Stimulated activated CD4-positive, alpha-beta T cell treated with anti-CD3 and anti-CD28 coated beads, Interleukin-15, amount 100 ng/mL, for 48 hours (primary cell): ENCODE measurements at regions not wholly inside any gene's neighbourhood (a gene's known extent, or its start where the extent isn't known, plus 50 kb on each side); places are given as distances from the start of the nearest gene placed in this dataset.
"Not testable (repeated sequence)": the region's sequence is repeated elsewhere in the genome, so short reads cannot be mapped to it uniquely, and the experiment has no call there.

Source experiments
- DNase-seq, 2 donors: peaks; one replicate each; pipeline ENCODE4 v3.0.0-alpha.2; 2020; ENCODE audit warnings: low read depth in 2 of 2

- no peak for DNase-seq
Measured at GRCh38 chr1:234920136-234920842, 208.3 kb downstream of the TOMM20 start.

- DNase-seq: no peak
Measured at GRCh38 chr1:234918961-234919761, 209.5 kb downstream of the TOMM20 start.

GRCh38 chr1:234918181-234918841 is 210.3 kb downstream of the TOMM20 start:
- DNase-seq: no peak

GRCh38 chr1:234917495-234918180 is 211.0 kb downstream of the TOMM20 start:
- no peak for DNase-seq

GRCh38 chr1:234916840-234917239 is 211.8 kb downstream of the TOMM20 start:
- DNase-seq: no peak

DNA sequence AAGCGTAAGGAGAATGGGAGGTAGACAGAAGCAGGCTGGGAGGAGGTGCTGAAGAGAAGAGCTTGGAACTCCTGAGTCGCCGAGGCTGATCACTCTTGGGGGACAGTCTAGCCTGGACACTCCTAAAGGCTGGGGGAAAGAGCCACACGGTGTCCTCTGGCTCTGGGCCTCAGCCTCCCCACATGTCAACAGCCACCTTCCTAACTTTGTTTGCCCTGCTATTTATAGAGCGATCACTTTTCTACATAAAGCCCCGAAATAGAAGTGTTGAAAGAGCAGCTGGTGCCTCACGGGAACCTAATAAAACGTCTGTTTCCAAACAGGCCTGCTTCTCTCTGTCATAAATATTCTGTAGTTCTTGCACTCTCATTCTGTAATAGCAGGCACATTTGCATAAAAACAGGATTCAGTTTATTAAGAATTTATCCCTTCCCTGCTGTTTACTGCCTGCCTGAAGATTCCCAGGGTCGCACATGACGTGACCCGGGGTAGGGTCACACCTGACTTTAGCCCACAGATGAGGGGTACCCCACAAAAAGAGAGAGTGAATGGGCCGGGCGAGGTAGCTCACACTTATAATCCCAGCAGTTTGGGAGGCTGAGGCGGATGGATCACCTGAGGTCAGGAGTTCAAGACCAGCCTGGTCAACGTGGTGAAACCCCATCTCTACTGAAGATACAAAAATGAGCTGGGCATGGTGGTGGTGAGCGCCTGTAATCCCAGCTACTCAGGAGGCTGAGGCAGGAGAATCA is 212.5 kb downstream of the TOMM20 start:
- DNase-seq: no peak

DNA sequence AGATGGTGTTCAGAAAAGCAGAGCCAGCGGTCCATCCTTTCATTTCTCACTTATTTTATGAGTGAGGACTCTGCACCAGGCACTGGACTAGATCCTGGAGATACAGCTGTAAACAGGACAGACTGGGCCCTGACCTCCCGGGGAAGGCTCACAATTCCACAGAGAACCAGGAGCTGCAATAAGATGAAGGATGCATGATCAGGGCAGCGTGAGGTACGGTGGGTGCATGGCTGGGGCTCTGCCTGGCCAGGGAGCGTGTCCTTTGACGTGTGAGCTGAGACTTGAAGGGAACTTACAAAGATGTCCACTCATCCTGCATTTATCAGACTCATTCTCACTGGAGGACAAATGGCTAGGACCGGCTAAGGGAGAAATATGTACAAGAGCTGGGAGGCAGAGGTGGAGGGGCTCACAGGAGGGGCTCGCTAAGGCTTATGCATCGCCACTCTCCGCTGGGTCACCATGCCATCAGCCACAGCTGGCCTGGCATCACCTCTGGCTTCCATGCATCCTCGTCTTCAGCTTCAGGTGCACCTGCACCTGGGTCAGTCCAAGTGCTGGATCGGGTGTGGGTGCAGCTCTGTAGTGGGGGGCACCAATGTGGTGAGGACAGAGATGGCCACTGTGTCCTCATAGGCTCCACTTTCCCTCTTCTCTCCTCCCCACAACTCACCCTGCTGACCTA is 213.9 kb downstream of the TOMM20 start:
- no peak for DNase-seq

DNA sequence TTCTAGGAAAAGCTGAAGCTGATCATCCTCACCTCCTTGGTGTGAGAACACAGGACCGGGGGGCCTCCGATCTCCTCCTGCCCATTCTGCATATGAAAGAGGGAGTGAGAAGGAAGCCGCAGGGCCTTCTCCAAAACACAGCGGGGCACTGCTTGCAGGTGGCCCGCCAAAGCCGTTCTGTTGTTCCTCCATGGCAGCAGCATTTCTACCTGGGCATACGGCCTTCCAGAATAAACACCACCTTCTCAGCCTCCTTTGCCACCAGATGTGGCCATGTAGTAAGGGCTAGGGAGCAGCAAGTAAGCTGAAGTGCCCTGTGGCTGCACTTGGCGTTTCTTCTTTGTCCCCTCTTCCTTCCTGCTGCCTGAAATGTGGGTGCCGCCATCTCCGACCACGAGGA is 214.9 kb downstream of the TOMM20 start:
- DNase-seq: no peak

GRCh38 chr1:234913278-234913649 is 215.4 kb downstream of the TOMM20 start:
- DNase-seq: no peak

DNA sequence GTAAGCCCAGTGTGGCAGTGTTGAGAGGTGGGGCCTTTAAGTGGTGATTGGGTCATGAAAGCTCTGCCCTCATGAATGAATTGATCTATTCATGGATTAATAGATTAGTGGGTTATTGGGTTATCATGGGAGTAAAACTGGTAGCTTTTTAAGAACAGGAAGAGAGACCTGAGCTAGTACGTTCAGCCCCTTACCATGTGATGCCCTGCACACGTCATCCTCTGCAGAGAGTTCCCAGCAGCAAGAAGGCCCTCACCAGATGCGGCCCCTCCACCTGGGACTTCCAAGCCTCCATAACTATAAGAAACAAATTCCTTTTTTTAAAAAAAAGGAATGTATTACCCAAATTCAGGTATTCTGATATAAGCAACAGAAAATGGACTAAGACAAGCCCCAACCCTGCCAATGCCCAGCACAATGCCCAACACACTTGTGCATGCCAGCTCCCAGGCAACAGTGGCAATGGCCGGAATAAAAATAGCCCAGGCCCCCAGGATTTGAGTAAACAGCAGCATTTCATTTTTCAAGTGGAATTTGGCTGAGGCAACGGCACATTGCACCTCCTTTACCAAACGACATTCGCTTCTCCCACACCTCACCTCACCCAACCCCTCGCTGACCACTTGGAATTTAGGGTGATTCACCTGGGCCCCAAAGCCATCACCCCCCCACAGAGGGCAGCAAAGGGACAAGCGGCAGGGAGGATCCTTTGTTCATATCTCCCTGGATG is 215.9 kb downstream of the TOMM20 start:
- DNase-seq: no peak

- no peak for DNase-seq
Measured at GRCh38 chr1:234911787-234912186, 216.8 kb downstream of the TOMM20 start.

- DNase-seq: not testable (repeated sequence)
Measured at GRCh38 chr1:234911136-234911535, 217.5 kb downstream of the TOMM20 start.

DNA sequence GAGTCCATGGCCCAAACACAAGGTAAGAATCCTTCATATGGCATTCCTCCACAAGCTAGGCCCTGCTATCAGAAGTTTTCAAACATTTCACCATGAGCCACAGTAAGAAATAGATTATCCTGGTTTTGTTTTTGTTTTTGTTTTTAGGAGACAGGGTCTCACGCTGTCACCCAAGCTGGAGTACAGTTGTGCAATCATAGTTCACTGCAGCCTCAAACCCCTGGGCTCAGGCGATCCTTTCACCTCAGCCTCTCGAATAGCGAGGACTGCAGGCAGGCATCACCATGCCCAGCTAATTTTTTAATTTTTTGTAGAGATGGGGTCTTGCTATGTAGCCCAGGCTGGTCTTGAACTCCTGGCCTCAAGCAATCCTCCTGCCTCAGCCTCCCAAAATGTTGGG is 218.8 kb downstream of the TOMM20 start:
- DNase-seq: no peak

- no peak for DNase-seq
Measured at GRCh38 chr1:234909307-234909810, 219.3 kb downstream of the TOMM20 start.

DNA sequence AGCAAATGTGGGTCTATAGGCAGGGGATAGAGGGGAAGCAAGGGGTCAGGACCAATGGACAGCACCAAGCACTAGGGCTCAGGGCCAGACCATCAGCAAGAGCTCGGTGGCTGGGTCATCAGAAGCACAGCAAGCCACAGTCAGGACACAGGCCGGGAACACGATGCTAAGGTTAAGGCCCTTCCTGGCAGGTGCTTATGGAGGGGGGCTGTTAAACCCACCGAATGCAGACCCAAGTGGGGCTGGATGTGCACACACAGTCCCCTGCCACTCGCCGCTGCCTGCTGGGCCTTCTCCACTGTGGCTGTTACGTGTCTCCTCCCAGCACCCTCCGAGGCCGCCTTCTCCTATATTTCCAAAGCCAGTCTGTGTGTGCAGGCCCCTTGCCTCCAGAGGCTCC is 220.1 kb downstream of the TOMM20 start:
- DNase-seq: no peak

DNA sequence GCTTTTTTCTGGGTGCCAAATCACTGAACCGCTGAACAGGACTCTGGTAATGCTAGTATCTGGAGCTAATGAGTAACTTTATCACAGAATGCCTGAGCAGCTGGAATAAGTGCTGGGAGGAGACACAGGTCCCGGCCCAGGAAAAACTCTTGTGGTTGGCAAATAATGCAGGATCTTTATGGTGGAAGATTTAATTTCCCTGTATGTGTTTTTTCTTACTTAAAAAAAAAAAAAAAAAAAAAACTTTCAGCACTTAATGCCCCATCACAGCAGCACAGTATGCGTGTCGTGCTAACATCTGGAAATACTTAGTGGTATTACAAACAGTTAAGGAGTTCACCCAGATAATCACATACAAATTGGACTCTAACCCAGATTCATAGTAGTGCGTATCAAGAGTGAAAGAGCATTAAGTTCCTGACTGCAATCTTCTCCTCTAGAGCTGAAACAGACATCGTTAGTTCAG is 220.7 kb downstream of the TOMM20 start:
- DNase-seq: no peak

- no peak for DNase-seq
Measured at GRCh38 chr1:234907208-234907939, 221.3 kb downstream of the TOMM20 start.

- no peak for DNase-seq
Measured at GRCh38 chr1:234906654-234907053, 222.0 kb downstream of the TOMM20 start.
